ENCODE measurements at regions not wholly inside any gene's neighbourhood (a gene's known extent, or its start where the extent isn't known, plus 50 kb on each side); places are given as distances from the start of the nearest gene placed in this dataset.

- no peak for TF ChIP-seq REST (IDR thresholded peaks at IDR 0.05)
- TF ChIP-seq ZSCAN20 (CRISPR knock-in tag; IDR thresholded peaks at IDR 0.05): no peak
- TF ChIP-seq, protein P1, sequence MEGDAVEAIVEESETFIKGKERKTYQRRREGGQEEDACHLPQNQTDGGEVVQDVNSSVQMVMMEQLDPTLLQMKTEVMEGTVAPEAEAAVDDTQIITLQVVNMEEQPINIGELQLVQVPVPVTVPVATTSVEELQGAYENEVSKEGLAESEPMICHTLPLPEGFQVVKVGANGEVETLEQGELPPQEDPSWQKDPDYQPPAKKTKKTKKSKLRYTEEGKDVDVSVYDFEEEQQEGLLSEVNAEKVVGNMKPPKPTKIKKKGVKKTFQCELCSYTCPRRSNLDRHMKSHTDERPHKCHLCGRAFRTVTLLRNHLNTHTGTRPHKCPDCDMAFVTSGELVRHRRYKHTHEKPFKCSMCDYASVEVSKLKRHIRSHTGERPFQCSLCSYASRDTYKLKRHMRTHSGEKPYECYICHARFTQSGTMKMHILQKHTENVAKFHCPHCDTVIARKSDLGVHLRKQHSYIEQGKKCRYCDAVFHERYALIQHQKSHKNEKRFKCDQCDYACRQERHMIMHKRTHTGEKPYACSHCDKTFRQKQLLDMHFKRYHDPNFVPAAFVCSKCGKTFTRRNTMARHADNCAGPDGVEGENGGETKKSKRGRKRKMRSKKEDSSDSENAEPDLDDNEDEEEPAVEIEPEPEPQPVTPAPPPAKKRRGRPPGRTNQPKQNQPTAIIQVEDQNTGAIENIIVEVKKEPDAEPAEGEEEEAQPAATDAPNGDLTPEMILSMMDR (IDR thresholded peaks at IDR 0.05): no peak
These were observed 2666.6 kb downstream of the PCDH7 start for GRCh38 chr4:33386764-33387163.
